C4-2B (cell line): ENCODE measurements at regions not wholly inside any gene's neighbourhood (a gene's known extent, or its start where the extent isn't known, plus 50 kb on each side); places are given as distances from the start of the nearest gene placed in this dataset.

Source experiments
- CTCF ChIP-seq: fragments of 450-650 bp; conservative IDR thresholded peaks from 2 replicates; pipeline ENCODE4 v1.5.1; 2017; ENCODE audit warnings: mild to moderate bottlenecking
- ZFX ChIP-seq: fragments of 450-650 bp; IDR thresholded peaks from 2 replicates; pipeline ENCODE4 v1.6.1; 2017

GRCh38 chr1:68644504-68644903 lies 147.6 kb upstream of the DEPDC1 start:
- TF ChIP-seq CTCF, result no peak
- no peak for TF ChIP-seq ZFX
